ENCODE measurements at regions not wholly inside any gene's neighbourhood (a gene's known extent, or its start where the extent isn't known, plus 50 kb on each side); places are given as distances from the start of the nearest gene placed in this dataset.

DNA sequence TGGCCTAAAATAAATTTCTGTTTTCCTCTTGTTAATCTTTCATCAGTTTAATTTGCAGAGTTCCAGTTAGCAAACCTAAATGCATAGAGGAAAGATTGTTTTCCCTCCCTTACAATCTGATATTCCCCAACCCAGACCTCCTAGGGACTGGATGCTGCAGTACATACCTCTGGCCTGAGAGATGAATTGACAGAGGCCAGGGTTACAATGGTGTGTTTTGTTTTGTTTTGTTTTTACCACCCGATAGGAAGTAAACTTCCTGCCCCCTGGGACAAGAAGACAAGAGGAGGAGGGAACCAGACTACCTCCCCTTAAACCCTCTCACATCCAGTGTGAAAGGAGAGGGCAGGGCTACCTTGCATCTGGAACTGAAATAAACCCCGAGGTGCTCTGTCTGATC, 319.0 kb downstream of the LRFN2 start:
- DNase-seq (ENCODE audit: low spot score), result no peak

DNA sequence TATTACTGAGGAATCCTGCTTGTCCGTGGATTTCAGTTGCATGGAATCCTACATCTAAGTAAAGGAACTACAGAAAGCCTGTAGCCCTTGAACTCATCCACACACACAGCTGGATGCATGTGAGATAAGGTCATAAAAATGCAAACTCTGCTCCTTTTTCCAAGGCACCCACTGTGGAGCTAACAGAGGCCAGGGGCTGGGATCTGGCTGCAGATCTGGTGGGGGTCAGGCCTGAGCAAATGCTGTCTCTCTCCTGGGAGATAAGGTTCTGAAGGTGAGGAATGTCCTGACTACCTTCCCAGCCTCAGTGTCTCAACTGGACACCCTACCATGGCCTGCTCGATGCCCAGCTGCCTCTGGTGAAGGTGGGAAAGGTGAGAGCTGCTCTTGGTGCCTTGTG, 321.5 kb downstream of the LRFN2 start:
- DNase-seq (ENCODE audit: low spot score), result no peak

DNA sequence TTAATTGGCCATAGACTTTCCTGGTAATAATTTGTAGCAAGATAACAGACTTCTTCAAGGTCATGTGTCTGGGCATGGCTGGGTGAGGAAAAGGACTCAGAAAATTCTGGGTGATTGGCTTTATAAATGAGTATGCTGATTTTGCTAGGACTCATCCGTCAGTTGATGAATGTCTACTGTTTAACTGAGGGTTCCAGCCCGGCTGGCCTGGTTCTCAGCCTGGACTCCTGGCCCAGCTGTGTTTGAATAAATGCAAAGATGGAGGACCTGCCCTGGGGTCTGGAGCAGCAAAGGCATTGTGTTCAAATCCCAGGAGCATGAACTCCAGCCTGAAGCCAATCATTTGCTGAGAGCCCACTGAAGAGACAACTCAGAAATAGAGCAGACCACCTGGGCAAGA, 323.2 kb downstream of the LRFN2 start:
- no peak for DNase-seq (ENCODE audit: low spot score)

DNA sequence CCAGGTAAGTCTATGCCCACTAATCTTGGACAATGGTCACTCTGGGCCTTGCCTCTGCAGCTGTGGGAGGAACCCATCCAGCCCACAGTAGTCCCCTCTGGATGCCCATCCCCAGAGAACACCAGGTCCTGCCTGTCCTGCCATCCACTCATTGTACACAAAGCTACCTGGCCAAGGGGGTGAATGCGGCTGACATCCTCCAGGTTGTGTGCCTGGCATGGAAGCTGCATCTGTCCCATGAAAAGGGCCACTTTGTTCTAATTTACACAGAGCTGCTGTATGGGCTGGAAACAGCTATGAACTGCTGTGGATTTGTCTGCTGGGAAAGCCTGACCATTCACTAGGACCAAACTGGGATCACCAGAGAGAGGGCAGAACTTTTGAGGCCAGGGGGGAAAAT, 324.8 kb downstream of the LRFN2 start:
- DNase-seq (ENCODE audit: low spot score), result no peak

DNA sequence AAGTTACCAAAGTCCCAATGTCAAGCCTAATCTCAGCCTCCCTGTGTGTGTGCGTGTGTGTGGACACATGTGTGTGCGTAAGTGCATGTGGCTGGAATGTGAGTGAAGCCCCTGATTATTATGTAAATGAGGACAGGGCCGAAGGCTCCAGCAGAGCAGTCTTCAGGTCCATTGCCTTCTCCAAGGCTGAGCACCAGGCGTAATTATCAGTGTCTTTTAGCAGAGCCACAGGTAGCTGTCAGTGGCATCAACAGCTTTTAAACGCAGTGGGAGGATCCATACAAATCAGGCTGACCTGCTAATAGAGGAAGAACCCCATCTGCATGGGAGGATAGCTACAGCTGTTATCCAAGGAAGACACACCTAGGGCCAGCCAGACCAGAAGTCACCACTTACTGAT, 324.3 kb upstream of the MOCS1 start:
- no peak for DNase-seq (ENCODE audit: low spot score)

DNA sequence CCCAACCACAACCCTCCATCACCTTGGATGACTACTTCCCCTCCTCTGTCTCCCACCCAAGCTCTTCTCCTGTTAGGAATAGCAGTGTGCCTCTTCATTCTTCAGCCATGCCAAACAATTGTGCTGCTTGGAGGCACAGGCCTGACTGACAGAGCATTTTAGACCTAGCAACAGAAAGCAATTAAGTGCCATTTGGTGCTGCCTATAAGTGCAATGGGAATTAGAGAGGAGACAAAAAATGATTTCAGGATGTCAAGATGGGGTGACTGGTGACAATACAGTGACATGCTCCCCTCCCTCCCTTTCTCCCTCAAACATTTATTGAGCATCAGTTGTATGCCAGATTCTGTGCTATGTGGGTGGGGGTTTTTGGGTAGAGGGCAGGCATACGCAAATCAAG, 322.6 kb upstream of the MOCS1 start:
- no peak for DNase-seq (ENCODE audit: low spot score)

DNA sequence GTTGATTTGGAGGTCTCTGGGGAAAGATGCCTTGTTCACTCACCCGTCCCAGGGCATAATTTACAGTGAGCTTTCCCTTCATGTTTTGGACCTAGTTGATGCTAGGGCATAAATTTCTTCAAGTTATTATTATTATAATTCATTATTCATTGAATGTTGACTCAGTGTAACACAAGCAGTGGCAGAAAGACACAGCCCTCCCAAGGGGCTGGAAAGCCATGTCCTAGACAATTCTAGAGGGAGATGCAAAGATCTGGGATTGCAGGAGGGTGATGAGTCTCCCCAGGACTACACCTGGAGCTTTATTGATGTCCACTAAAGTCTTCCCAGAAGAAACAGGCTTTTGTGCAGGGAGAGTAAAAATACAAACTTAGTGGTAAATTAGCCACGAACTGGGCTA, 322.0 kb upstream of the MOCS1 start:
- DNase-seq (ENCODE audit: low spot score), result no peak

DNA sequence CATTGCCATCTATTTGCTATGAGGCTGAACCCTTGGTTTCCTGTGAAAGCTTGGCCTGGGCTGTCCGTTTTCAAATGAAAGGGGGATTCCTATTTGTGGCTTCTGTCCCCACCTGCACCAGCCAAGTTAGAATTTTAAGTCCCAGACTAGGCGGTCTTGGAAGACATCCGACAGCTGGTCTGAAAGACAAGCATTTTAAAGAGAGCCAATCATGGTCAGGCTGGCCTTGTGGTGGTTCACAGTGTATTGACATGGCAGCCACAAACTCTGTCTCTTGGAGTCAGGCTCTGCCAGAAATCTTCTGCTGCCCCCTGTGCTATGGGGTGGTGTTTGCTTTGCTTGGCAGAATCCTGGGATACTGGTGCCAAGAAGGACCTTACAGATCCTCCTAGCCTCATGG, 319.2 kb upstream of the MOCS1 start:
- no peak for DNase-seq (ENCODE audit: low spot score)

DNA sequence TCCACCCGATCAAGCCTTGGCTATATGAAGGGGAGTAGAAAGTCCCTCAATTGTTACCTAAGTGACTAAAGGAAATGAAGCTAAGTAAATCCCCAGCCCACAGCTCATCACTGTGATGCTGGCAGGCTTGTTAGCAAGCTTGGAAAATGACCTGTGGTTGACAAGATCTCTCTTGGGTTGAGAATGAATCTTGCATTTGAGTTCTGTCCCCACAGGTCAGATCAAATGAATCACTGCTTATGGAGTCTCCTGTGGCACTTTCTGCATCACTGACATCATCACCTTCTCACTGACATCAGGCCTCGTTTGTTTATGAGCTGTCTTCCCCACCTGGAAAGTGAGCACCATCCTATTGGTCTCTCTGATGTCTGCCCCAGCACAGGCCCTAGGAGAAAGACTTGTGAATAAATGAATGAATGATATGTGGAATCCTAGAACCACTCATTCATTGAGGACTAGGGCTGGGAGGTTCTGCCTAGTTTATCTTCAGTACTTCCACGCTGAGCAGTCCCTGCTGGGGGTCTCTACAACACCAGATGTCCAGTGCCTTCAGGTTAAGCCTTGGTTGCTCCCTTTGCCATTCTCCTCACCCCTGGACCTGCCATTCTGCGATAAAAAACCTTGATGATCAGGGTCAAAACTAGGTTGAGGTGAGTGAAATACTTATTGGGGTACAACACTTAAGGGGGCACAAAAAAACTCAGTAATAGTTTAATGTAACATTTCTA, 318.4 kb upstream of the MOCS1 start:
- no peak for DNase-seq (ENCODE audit: low spot score)

DNA sequence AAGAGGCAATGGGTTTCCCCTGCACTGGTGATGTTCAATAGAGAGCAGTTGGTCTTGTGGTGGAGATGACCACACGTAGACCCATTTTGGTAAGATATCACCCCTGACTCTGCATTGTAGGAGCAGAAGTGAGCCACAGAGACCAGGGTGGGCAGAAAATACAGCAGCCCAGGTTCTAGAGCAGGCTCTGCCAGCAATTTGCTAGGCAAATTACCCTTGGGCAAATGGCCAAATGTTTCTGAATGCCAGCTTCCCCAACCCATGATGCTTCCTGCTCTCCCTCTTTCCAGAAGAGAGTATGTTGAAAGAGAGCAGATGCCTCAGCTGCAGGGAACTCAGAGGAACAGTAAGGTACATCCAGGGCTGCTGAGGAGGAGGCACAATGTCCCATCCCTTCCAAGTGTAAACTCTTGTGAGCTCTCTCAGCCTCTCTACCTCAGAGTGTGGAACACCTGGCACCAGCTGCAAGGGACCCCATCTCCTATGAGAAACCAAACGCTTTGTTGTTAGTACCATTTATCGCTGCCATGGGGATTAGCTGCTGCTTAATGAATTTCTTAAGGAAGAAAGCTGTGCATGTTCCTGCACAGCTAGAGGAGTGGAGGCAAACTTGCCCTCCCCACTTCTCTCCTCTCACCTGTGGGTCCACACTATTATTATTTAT, 317.5 kb upstream of the MOCS1 start:
- DNase-seq (ENCODE audit: low spot score), result no peak

DNA sequence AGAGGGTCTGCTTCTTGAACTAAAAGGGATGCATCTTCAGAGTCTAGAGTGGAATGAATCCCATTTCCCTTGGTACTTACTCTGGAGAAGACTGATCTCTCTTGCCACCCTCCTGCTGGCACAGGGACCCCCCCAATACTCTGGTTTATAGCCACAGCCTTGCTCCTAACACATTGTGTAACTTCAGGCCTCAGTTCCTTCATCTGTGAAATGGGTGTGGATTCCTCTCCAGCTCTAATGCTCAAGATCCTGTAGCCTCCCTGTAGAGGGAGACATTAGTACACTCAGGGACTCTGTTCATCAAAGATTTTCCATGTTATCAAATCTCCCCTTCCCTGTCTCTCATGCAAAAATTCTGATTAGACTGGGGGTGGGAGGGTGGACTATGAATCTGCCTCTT, 315.7 kb upstream of the MOCS1 start:
- no peak for DNase-seq (ENCODE audit: low spot score)

DNA sequence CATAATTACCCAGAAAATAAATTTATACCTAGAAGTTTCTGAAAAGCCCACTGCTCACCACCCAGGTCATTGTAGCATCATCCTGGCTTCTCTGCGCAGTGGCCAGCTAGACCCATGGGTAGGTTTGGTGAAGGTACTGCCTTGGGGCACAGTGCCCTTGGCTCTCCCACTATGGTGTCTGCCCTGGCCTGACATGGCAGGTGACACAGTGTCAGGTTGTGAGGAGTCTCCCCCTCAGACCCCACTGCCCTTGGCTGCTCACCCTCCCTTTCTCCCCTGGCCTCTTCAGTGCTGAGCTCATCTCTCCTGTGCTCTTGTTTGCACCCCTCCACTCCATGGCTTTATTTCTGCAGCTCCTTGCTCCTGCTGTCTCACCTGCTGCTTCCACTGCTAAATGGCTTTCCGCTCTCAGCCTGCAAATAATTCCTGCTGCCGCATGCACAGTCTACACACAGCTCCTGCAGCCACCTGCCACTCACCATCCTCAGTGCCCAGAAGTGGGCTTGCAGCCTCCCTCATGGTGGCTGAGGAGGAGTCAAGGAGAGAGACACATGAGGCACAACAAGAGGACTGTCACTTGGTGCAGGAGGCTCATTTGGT, 313.4 kb upstream of the MOCS1 start:
- no peak for DNase-seq (ENCODE audit: low spot score)

DNA sequence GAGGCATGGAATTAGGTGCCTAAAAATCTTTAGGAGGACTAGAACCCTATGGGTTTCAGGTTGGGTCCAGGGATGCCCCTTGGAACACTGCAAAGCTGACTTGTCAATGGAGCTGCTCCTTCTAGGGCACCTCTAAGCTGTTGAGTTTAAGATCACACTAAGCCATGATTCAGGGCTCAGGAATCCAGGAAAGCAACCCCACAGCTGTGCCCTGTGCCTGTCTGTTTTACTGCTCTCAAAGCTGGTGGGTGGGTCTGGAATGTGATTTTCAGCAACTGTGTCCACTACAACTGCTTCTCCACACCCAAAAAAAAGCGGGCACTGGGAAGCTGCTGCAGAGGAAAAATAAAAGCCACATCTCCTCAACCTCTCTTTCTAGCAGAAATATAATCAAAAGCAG, 310.4 kb upstream of the MOCS1 start:
- no peak for DNase-seq (ENCODE audit: low spot score)

DNA sequence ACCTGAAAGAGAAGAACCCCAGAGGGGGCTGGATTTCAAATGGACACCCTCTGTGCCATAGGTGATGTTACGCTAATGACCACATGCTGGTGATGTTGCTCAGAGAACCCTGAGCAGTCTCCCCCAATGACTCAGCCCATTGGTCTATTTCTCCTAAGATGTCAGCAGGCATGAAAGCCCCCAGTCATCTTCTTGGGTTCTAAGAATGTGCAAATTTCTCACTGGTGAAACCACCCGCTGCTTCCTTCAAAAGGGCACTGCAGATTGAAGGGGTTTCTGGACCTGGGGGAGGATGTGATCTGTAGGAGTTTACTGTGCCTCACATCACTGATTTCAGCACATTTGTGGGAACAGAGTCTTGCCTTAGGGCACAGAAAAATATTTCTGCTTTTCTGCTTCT, 298.4 kb upstream of the MOCS1 start:
- DNase-seq (ENCODE audit: low spot score), result no peak

DNA sequence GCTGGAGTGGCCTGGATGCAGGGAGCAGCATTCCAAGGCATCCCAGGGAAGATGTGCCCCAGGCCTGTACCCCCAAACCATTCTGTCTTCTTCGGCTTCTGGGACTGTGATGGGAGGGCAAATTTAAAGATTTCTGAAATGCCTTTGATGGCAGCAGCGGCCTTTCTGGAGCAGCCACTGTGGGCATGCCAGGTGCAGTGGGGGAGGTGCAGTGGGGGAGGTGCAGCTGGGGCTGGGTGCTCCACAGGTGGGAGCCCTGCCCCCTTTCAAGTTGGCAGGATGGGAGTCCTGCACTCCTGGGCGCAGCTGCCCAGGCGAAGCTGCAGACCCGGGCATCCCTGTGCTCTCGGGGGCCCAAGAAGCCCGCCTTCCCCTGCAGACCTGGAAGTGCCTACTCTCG, 293.5 kb upstream of the MOCS1 start:
- DNase-seq (ENCODE audit: low spot score), result no peak

DNA sequence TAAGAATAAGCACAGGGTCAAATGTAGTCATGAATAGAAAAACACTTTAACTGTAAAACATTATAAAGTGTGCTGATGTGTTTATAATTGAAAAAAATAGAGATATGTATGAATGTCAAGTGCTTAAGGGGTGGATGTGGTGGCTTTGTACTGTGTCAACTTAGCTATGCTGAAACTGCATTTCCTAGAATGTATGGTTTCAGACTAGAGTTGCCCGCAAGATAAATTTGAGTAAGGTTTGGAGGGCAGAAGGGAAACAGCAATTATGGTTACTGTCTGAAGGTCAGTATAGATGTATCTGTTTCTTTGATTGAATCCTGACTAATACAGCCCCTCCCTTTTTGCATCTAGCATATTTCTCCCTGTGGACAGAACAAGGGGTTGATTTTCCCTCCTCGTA, 288.1 kb upstream of the MOCS1 start:
- DNase-seq (ENCODE audit: low spot score), result no peak

DNA sequence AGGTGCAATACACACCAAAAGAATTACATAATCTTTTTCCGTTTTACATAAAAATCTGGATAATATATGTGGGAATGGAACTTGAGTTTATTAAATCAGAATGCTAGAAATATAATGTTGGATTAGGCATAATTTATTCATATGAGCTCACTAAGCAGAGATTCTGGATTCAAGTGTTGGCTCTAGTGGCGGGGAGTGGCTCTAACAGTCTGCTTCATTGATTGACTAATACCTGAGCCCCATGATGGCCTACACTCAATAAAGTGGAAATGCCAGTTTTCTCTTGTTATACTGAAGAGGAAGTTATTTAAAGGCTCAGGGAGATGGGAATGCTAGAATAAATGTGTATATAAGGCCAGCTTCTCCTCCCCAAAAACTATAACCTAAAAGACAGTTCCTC, 285.5 kb upstream of the MOCS1 start:
- no peak for DNase-seq (ENCODE audit: low spot score)

DNA sequence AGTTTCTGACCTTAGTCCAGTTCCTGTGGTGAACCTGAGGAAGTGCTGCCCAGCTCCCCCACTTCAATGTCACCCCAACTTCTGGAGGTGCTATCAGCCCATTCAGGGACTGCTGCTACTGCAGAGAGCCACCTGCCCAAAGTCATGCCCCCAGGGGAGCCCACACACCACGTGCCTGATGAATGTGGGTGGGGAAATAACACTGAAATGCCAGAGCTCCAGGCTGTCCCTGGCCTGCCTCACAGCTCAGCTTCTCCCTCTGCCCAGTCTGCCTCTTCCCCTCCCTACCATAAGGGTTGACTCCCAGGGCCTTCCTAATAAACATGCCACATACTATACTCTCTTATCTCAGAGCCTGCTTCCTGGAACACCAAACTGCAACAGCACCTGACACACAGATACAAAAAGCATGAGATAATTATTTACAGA, 276.4 kb upstream of the MOCS1 start:
- DNase-seq (ENCODE audit: low spot score), result no peak

DNA sequence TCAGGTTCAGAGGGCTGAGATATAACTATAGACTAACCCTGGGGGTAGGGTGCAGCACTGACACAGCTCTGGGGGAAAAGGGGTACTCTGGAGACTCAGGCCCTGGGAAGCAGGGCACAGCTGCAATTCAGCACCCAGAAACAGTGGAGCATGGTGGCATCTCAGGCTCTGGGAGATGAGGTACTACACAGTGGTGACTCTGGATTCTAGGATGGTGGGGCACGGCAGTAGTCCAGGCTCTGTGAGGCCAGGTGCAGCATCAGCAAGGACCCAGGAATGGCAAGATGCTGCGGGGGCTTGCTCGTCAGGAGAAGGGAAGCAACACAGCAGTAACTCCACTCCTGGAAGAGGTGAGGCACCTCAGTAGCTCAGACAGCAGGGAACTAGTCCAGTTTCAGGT, 271.5 kb upstream of the MOCS1 start:
- DNase-seq (ENCODE audit: low spot score), result no peak

DNA sequence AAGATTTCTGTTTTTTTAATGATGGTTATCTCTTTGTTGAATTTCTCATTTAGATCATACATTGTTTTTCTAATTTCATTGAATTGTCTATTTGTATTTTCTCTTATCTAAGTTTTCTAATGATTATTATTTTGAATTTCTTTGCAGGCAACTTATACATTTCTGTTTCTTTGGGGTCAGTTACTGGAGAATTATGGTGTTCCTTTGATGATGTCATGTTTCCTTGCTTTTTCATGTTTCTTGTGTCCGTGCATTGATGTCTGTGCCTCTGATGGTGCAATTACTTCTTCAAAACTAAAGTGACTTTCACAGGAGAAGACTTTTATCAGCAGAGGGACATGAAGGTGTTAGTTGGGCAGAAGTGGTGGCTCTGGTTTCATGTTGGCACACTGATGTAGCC, 270.7 kb upstream of the MOCS1 start:
- no peak for DNase-seq (ENCODE audit: low spot score)

DNA sequence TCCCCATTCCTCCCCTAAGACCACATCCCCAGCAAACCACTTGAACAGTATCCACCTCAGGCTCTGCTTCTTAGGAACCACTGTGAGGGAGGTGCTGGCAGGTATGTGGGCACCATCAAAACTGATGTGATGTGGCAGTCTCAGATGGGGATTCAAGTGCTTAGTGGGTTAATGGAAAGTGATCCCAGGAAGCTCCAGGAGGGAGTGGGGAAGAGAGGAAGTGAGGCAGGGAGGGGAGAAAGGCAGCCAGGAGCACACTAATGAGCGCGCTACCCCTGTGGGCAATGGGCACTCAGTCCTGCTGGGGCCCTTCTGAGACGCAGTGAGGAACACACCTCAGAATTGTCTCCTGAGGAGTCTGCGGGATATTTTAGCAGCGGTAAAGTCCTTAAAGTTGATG, 263.1 kb upstream of the MOCS1 start:
- no peak for DNase-seq (ENCODE audit: low spot score)

DNA sequence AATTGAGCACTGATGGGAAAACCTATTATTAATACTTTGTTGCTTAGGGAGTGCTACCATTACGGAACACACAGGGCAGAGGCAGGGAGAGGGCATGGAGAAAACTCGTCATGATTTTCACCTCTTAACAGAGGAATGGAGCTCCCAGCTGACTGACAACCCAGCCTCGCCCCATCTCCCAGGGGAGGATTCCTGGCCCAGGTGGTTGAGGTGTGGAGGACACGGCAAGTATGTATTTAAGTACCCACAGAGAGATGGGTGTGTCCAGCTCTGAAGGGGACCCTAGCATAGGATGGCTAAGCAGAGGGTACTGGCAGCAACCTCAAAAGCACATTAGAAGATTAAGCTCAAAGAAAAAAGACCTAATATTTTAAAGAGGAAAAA, 261.9 kb upstream of the MOCS1 start:
- DNase-seq (ENCODE audit: low spot score), result no peak

DNA sequence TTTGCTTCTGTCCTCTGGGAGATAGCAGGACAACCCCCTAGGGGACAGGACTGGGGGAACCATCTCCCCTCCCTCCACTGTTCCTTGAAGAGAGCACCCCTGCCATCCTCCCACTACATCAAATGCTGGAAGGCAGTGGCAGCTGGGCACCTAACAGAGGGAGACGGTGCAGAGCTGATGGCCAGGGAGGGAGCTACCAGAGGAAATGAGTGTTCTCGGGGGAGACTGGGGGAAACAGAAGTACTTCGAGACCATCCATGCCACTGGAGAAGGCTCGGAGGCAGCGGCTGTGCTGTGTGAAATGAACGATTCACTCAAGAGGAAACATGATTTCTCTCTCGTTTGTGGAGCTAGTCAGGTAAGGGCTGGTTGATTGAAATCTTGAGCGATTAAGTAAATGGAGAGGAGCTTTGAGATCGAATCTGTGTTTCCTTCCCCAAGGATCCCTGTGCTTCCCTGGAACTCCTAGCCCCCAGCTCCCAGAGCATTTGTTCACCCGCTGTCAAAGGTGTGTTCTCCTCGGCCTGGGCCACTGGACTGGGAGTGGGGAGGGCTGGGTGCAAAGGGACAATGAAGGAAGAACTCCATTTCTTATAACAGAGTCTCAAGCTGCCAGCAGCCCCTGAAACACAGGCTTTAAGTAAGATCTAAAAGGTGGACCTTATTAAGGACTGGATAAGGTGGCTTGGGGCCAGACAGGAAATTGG, 261.3 kb upstream of the MOCS1 start:
- no peak for DNase-seq (ENCODE audit: low spot score)
